KMS-11 (cell line): ENCODE measurements at regions not wholly inside any gene's neighbourhood (a gene's known extent, or its start where the extent isn't known, plus 50 kb on each side); places are given as distances from the start of the nearest gene placed in this dataset.

Experiments
- H2AFZ ChIP-seq: fragments of 200-600 bp; sonication (generic); 2 replicates; pipeline ENCODE4 v1.6.1; 2016; ENCODE audit warnings: antibody characterized with exemption, mixed run types, low read depth
- H3K27ac ChIP-seq: fragments of 200-600 bp; sonication (generic); 2 replicates; pipeline ENCODE4 v1.6.1; 2016; ENCODE audit warnings: mild to moderate bottlenecking, mixed run types
- H3K27me3 ChIP-seq: fragments of 200-600 bp; sonication (generic); 2 replicates; pipeline ENCODE4 v1.6.1; 2017; ENCODE audit warnings: mild to moderate bottlenecking, low read depth, mixed run types, moderate library complexity; ENCODE audit not compliant: insufficient read depth
- H3K36me3 ChIP-seq: fragments of 200-600 bp; sonication (generic); 2 replicates; pipeline ENCODE4 v1.6.1; 2017; ENCODE audit warnings: mild to moderate bottlenecking, mixed run types; ENCODE audit not compliant: insufficient read depth
- H3K4me1 ChIP-seq: fragments of 200-600 bp; sonication (generic); 2 replicates; pipeline ENCODE4 v1.6.1; 2016; ENCODE audit warnings: mild to moderate bottlenecking, low read depth, mixed run types; ENCODE audit not compliant: poor library complexity, severe bottlenecking
- H3K4me2 ChIP-seq: fragments of 200-600 bp; sonication (generic); 2 replicates; pipeline ENCODE4 v1.7.0; 2016; ENCODE audit warnings: mild to moderate bottlenecking, mixed run types
- H3K4me3 ChIP-seq: fragments of 200-600 bp; sonication (generic); IDR thresholded peaks from 2 replicates; pipeline ENCODE4 v1.6.1; 2017; ENCODE audit warnings: low read depth, low read length, mixed read lengths; ENCODE audit not compliant: insufficient read depth
- H3K79me2 ChIP-seq: fragments of 200-600 bp; sonication (generic); 2 replicates; pipeline ENCODE4 v1.6.1; 2016; ENCODE audit warnings: low read depth, mixed run types; ENCODE audit not compliant: insufficient read depth
- H3K9ac ChIP-seq: fragments of 200-600 bp; sonication (generic); 2 replicates; pipeline ENCODE4 v1.6.1; 2016; ENCODE audit warnings: mild to moderate bottlenecking, mixed run types
- H4K20me1 ChIP-seq: fragments of 200-600 bp; sonication (generic); 2 replicates; pipeline ENCODE4 v1.6.1; 2016; ENCODE audit warnings: mild to moderate bottlenecking, mixed run types; ENCODE audit not compliant: insufficient read depth
- CTCF ChIP-seq: fragments of 200-600 bp; sonication (generic); conservative IDR thresholded peaks from 2 replicates; pipeline ENCODE4 v1.6.1; 2017; ENCODE audit warnings: low read depth, mild to moderate bottlenecking, antibody characterized with exemption, low read length, moderate library complexity, mixed read lengths

- no peak for TF ChIP-seq CTCF
- no peak overlapping the region for H2AFZ ChIP-seq
- no peak overlapping the region for H3K27ac ChIP-seq
- H3K27me3 ChIP-seq: no peaks in the 10 kb centered on the region
- H3K36me3 ChIP-seq: no peaks in the 10 kb centered on the region
- no peaks in the 10 kb centered on the region for H3K79me2 ChIP-seq
- H3K4me3 ChIP-seq: no peak overlapping the region
- H3K4me2 ChIP-seq: no peak overlapping the region
- no peak overlapping the region for H3K9ac ChIP-seq
- no peaks in the 10 kb centered on the region for H3K4me1 ChIP-seq
- H4K20me1 ChIP-seq: no peaks in the 10 kb centered on the region
Observed at GRCh38 chr22:48751539-48752437, 1075.9 kb downstream of the BRD1 start.

- Histone ChIP-seq H3K4me2 (no peak overlapping the region), H3K27ac (no peak overlapping the region), H3K9ac (no peak overlapping the region), H3K36me3 (no peaks in the 10 kb centered on the region), H3K4me1 (no peaks in the 10 kb centered on the region), H4K20me1 (no peaks in the 10 kb centered on the region), H3K4me3 (no peak overlapping the region), H2AFZ (no peak overlapping the region), H3K79me2 (no peaks in the 10 kb centered on the region), H3K27me3 (no peaks in the 10 kb centered on the region)
- TF ChIP-seq CTCF: no peak
Observed at GRCh38 chr22:48750826-48751440, 1076.7 kb downstream of the BRD1 start.

GRCh38 chr22:48750282-48750681 lies 1077.4 kb downstream of the BRD1 start:
- no peaks in the 10 kb centered on the region for H3K4me1 ChIP-seq
- no peaks in the 10 kb centered on the region for H3K27me3 ChIP-seq
- no peak overlapping the region for H3K4me3 ChIP-seq
- no peak for TF ChIP-seq CTCF
- no peaks in the 10 kb centered on the region for H3K79me2 ChIP-seq
- H3K36me3 ChIP-seq: no peaks in the 10 kb centered on the region
- H4K20me1 ChIP-seq: no peaks in the 10 kb centered on the region
- no peak overlapping the region for H3K4me2 ChIP-seq
- no peak overlapping the region for H2AFZ ChIP-seq
- no peak overlapping the region for H3K27ac ChIP-seq
- H3K9ac ChIP-seq: no peak overlapping the region

GRCh38 chr22:48749555-48750227 lies 1078.0 kb downstream of the BRD1 start:
- H3K27ac ChIP-seq: no peak overlapping the region
- H3K4me3 ChIP-seq: no peak overlapping the region
- TF ChIP-seq CTCF: no peak
- no peaks in the 10 kb centered on the region for H4K20me1 ChIP-seq
- no peak overlapping the region for H3K9ac ChIP-seq
- no peak overlapping the region for H2AFZ ChIP-seq
- no peaks in the 10 kb centered on the region for H3K79me2 ChIP-seq
- H3K27me3 ChIP-seq: no peaks in the 10 kb centered on the region
- H3K36me3 ChIP-seq: no peaks in the 10 kb centered on the region
- H3K4me1 ChIP-seq: no peaks in the 10 kb centered on the region
- no peak overlapping the region for H3K4me2 ChIP-seq
